Keratinocyte (primary cell): ENCODE measurements at regions not wholly inside any gene's neighbourhood (a gene's known extent, or its start where the extent isn't known, plus 50 kb on each side); places are given as distances from the start of the nearest gene placed in this dataset.

Experiments
- DNase-seq: peaks from one replicate; pipeline ENCODE4 v3.0.0-alpha.2; 2011; ENCODE audit warnings: low read depth, missing footprints, low spot score
- FAIRE-seq: peaks from 2 replicates; lab custom pipeline; 2011; peaks lifted over from hg19 to GRCh38; lab: Jason Lieb, UNC
- H2AFZ ChIP-seq: 2 replicates; pipeline ENCODE4 v1.6.0; 2012; ENCODE audit warnings: low read length, control low read depth, inconsistent platforms; ENCODE audit not compliant: control insufficient read depth
- H3K27ac ChIP-seq: 2 replicates; pipeline ENCODE4 v1.5.1; 2011; ENCODE audit warnings: low read length; ENCODE audit not compliant: control insufficient read depth, insufficient read depth
- H3K27me3 ChIP-seq: 3 replicates; pipeline ENCODE4 v1.6.0; 2011; ENCODE audit warnings: low read length; ENCODE audit not compliant: control insufficient read depth, insufficient read depth; ENCODE audit errors: extremely low read depth
- H3K36me3 ChIP-seq, 2 experiments: 2 replicates in 1 of 2; 3 replicates in 1 of 2; pipeline ENCODE4 v1.5.1; 2011; ENCODE audit warnings: low read length in 2 of 2, mild to moderate bottlenecking in 1 of 2; ENCODE audit not compliant: control insufficient read depth in 2 of 2, insufficient read depth in 2 of 2; ENCODE audit errors: extremely low read depth in 1 of 2
- H3K4me1 ChIP-seq: 3 replicates; pipeline ENCODE4 v1.5.1; 2011; ENCODE audit warnings: low read length; ENCODE audit not compliant: control insufficient read depth, insufficient read depth; ENCODE audit errors: extremely low read depth
- H3K4me2 ChIP-seq: 3 replicates; pipeline ENCODE4 v1.6.0; 2011; ENCODE audit warnings: low read depth, low read length; ENCODE audit not compliant: control insufficient read depth, insufficient read depth; ENCODE audit errors: extremely low read depth
- H3K4me3 ChIP-seq, 3 experiments: fragments of 200-600 bp in 1 of 3; sonication (generic) in 1 of 3; 2 replicates in 2 of 3; 3 replicates in 1 of 3; pipeline ENCODE4 v1.5.1; 2011 to 2016; ENCODE audit warnings: low read length in 3 of 3, mild to moderate bottlenecking in 3 of 3, control low read depth in 2 of 3, inconsistent platforms in 1 of 3, low read depth in 1 of 3, mixed read lengths in 1 of 3, mixed run types in 1 of 3, moderate library complexity in 1 of 3; ENCODE audit not compliant: control insufficient read depth in 2 of 3, insufficient read depth in 2 of 3; ENCODE audit errors: extremely low read depth in 1 of 3
- H3K79me2 ChIP-seq: 2 replicates; pipeline ENCODE4 v1.6.0; 2012; ENCODE audit warnings: low read length; ENCODE audit not compliant: control insufficient read depth, insufficient read depth
- H3K9ac ChIP-seq: 3 replicates; pipeline ENCODE4 v1.6.0; 2011; ENCODE audit warnings: low read length; ENCODE audit not compliant: control insufficient read depth, insufficient read depth; ENCODE audit errors: extremely low read depth
- H3K9me1 ChIP-seq: 3 replicates; pipeline ENCODE4 v1.6.0; 2011; ENCODE audit warnings: low read length; ENCODE audit not compliant: control insufficient read depth, insufficient read depth; ENCODE audit errors: extremely low read depth
- H3K9me3 ChIP-seq: 2 replicates; pipeline ENCODE4 v1.5.1; 2012; ENCODE audit warnings: low read depth, low read length; ENCODE audit not compliant: control insufficient read depth
- H4K20me1 ChIP-seq: 3 replicates; pipeline ENCODE4 v1.6.0; 2011; ENCODE audit warnings: low read length; ENCODE audit not compliant: control insufficient read depth, insufficient read depth; ENCODE audit errors: extremely low read depth
- EZH2 ChIP-seq: IDR thresholded peaks from one replicate; pipeline ENCODE4 v1.6.1; 2012; ENCODE audit warnings: inconsistent platforms, mild to moderate bottlenecking, low read length, moderate library complexity
- dilution Hi-C: fragments of 300-500 bp; cut with MboI; formaldehyde crosslinking; loops from one replicate; pipeline ENCODE4 v1.7.0; 2020; ENCODE audit warnings: low sequenced_read_pairs; ENCODE audit not compliant: extremely low pct_ligation_motif_present
- TF ChIP-seq, protein P1 (sequence below), 3 experiments: IDR thresholded peaks in 1 of 3; conservative IDR thresholded peaks in 1 of 3; optimal IDR thresholded peaks in 1 of 3; 2 replicates in 2 of 3; 3 replicates in 1 of 3; pipeline versions ENCODE3 to v1.5.1; 2011; ENCODE audit warnings: low read length in 3 of 3, mild to moderate bottlenecking in 3 of 3, moderate library complexity in 2 of 3, control low read depth in 1 of 3, inconsistent platforms in 1 of 3; ENCODE audit not compliant: insufficient read depth in 2 of 3; ENCODE audit errors: extremely low read depth in 1 of 3

DNA sequence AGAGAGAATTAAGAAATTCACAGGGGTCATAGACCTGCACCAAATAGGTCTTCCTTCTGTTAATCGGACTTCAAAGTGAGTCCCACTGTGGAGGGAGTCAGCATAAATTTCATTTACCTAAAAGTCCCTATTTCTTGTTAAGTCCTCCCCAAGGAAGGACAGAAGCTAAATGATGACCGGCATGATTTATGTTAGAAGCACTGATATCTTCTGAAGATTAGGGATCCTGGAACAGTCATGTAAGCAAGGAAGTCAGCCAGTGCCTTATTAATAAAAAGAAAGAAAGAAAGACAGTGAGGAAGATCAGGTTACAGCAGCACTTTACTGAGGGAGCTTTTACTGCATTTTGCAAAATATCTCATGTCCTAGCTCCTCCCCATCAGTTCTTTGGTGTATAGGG lies 287.5 kb downstream of the FOXG1 start:
- TF ChIP-seq, protein P1, sequence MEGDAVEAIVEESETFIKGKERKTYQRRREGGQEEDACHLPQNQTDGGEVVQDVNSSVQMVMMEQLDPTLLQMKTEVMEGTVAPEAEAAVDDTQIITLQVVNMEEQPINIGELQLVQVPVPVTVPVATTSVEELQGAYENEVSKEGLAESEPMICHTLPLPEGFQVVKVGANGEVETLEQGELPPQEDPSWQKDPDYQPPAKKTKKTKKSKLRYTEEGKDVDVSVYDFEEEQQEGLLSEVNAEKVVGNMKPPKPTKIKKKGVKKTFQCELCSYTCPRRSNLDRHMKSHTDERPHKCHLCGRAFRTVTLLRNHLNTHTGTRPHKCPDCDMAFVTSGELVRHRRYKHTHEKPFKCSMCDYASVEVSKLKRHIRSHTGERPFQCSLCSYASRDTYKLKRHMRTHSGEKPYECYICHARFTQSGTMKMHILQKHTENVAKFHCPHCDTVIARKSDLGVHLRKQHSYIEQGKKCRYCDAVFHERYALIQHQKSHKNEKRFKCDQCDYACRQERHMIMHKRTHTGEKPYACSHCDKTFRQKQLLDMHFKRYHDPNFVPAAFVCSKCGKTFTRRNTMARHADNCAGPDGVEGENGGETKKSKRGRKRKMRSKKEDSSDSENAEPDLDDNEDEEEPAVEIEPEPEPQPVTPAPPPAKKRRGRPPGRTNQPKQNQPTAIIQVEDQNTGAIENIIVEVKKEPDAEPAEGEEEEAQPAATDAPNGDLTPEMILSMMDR (optimal IDR thresholded peaks at IDR 0.05 in 1 of 3, IDR thresholded peaks at IDR 0.05 in 1 of 3, conservative IDR thresholded peaks at IDR 0.05 in 1 of 3; ENCODE audit: extremely low read depth in 1 of 3, insufficient read depth in 2 of 3, low read length in 3 of 3), result no peak
- TF ChIP-seq EZH2, result no peak
- H3K27ac ChIP-seq, result no peak overlapping the region
- H3K9me3 ChIP-seq, result no peaks in the 10 kb centered on the region
- no peak overlapping the region for H2AFZ ChIP-seq
- H3K9ac ChIP-seq, result no peak overlapping the region
- no peaks in the 10 kb centered on the region for H3K27me3 ChIP-seq
- H3K4me3 ChIP-seq, result no peak overlapping the region
- dilution Hi-C loops, result no loop called here
- no peak for DNase-seq
- H3K4me2 ChIP-seq, result no peak overlapping the region
- FAIRE-seq, result no peak
- H3K9me1 ChIP-seq, result no peaks in the 10 kb centered on the region
- no peaks in the 10 kb centered on the region for H3K4me1 ChIP-seq
- H3K79me2 ChIP-seq, result no peaks in the 10 kb centered on the region
- H3K36me3 ChIP-seq, result no peaks in the 10 kb centered on the region
- no peaks in the 10 kb centered on the region for H4K20me1 ChIP-seq

DNA sequence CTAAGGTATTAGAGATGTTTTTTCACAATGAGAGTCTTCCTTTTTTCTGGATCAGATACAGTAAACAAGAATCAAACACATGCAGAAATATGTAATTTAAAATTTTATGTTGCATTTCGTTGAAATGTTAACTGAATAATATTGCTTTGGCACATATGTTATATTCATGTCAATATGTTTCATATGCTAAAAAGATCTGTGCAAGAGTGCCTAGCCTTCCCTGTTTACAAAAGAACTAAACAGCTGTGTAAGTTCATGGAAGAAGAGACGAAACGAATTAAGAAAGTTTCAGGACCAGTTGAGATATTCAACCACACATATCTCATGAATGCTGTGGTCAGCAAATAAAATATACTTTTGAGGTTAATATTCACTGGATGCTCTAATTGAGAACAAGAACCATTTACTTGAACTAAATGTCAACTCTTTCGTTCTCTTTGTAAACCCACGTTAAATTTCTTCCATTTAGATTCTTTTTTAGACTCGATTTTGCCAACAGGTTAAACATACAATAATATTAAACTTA lies 289.5 kb downstream of the FOXG1 start:
- TF ChIP-seq EZH2, result no peak
- TF ChIP-seq, protein P1 (optimal IDR thresholded peaks at IDR 0.05 in 1 of 3, IDR thresholded peaks at IDR 0.05 in 1 of 3, conservative IDR thresholded peaks at IDR 0.05 in 1 of 3; ENCODE audit: extremely low read depth in 1 of 3, insufficient read depth in 2 of 3, low read length in 3 of 3), result no peak
- Histone ChIP-seq H3K9me3 (no peaks in the 10 kb centered on the region), H3K4me2 (no peak overlapping the region), H3K9ac (no peak overlapping the region), H3K4me1 (no peaks in the 10 kb centered on the region), H3K79me2 (no peaks in the 10 kb centered on the region), H4K20me1 (no peaks in the 10 kb centered on the region), H3K27ac (no peak overlapping the region), H3K4me3 (no peak overlapping the region), H3K9me1 (no peaks in the 10 kb centered on the region), H2AFZ (no peak overlapping the region), H3K27me3 (no peaks in the 10 kb centered on the region), H3K36me3 (no peaks in the 10 kb centered on the region)
- no peak for FAIRE-seq
- dilution Hi-C loops, result no loop called here
- no peak for DNase-seq
